SJCRH30 (cell line): ENCODE measurements at regions not wholly inside any gene's neighbourhood (a gene's known extent, or its start where the extent isn't known, plus 50 kb on each side); places are given as distances from the start of the nearest gene placed in this dataset.

Source experiments
- DNase-seq, 2 experiments: peaks; one replicate each; pipeline ENCODE4 v3.0.0-alpha.2; 2015 to 2020
- H3K27ac ChIP-seq: fragments of 250-450 bp; sonication (Bioruptor Pico); 2 replicates; pipeline ENCODE4 v1.5.1; 2020; ENCODE audit warnings: mild to moderate bottlenecking, moderate library complexity
- H3K27me3 ChIP-seq: fragments of 250-450 bp; sonication (Bioruptor Pico); 2 replicates; pipeline ENCODE4 v1.5.1; 2020; ENCODE audit warnings: mild to moderate bottlenecking, moderate library complexity
- H3K36me3 ChIP-seq: fragments of 250-450 bp; sonication (Bioruptor Pico); 2 replicates; pipeline ENCODE4 v1.5.1; 2020; ENCODE audit warnings: mild to moderate bottlenecking, moderate library complexity
- H3K4me1 ChIP-seq: fragments of 250-450 bp; sonication (Bioruptor Pico); 2 replicates; pipeline ENCODE4 v1.5.1; 2020; ENCODE audit warnings: mild to moderate bottlenecking, moderate library complexity
- H3K4me3 ChIP-seq: fragments of 250-450 bp; sonication (Bioruptor Pico); 2 replicates; pipeline ENCODE4 v1.5.1; 2020; ENCODE audit warnings: mild to moderate bottlenecking, moderate library complexity
- H3K9me3 ChIP-seq: fragments of 250-450 bp; sonication (Bioruptor Pico); replicated peaks from 2 replicates; pipeline ENCODE4 v1.5.1; 2020; ENCODE audit warnings: mild to moderate bottlenecking, moderate library complexity

DNA sequence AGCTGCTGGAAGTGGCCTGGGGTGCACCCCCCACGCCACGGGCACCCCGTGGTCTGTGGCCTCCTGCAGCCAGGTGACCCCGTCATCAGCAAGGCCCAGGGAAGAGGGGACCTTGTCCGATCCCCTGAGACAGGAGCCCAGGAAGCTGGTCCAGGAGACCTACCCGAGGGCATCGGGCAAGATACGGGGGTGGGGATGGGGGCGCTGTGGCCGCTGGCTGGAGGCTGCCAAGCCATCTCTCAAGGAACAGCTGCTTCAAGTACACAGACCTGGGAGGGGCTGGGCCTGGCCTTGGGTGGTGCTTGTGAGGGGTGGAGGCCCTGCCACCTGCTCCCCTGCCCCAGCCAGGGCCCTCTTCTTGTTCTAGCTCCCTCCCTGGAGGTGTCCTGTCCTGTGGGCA lies 1272.1 kb downstream of the BRD1 start:
- DNase-seq = peak in 1 of 2 experiments; percentile 24
- no peaks in the 10 kb centered on the region for H3K4me1 ChIP-seq
- H3K27me3 ChIP-seq = peaks cover 35% of the 10 kb centered on the region
- no peaks in the 10 kb centered on the region for H3K9me3 ChIP-seq
- H3K4me3 ChIP-seq = no peak overlapping the region
- no peaks in the 10 kb centered on the region for H3K36me3 ChIP-seq
- H3K27ac ChIP-seq = no peak overlapping the region

DNA sequence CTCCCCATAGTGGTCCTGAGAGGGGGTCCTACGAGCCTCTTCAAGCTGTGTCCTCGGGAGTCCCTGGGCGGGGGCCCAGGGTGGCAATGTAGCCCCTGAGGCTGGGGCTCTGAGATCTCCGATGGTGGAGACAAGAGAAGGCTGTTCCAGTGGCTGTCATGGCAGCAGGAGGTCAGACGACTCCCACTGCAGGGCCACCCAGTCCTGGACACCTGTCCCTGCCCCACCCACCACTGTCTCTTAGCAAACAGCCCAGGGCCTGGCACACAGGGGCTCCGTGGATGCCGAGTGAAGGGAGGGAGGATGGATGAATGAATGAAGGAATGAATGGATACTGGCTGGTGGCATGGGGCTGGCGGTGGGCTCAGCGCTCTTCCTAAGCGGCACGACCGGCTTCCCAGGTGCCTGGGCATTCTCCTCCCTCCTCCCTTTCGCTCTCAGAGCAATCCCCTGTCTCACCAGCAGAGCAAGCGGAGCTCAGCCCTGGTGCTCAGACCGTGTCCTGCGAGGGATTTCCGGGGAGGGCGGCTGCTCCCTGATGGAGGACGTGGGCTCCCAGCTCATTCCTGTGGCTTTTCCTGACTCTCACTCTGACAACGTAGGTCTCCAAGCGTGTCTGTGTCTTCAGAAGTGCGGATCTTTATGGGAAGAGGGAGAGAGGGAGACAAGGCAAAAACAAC lies 1272.6 kb downstream of the BRD1 start:
- Histone ChIP-seq H3K36me3 (no peaks in the 10 kb centered on the region), H3K4me3 (no peak overlapping the region), H3K9me3 (no peaks in the 10 kb centered on the region), H3K27ac (no peak overlapping the region), H3K27me3 (peaks cover 38% of the 10 kb centered on the region), H3K4me1 (no peaks in the 10 kb centered on the region)
- DNase-seq = peak in 1 of 2 experiments; percentile 39

DNA sequence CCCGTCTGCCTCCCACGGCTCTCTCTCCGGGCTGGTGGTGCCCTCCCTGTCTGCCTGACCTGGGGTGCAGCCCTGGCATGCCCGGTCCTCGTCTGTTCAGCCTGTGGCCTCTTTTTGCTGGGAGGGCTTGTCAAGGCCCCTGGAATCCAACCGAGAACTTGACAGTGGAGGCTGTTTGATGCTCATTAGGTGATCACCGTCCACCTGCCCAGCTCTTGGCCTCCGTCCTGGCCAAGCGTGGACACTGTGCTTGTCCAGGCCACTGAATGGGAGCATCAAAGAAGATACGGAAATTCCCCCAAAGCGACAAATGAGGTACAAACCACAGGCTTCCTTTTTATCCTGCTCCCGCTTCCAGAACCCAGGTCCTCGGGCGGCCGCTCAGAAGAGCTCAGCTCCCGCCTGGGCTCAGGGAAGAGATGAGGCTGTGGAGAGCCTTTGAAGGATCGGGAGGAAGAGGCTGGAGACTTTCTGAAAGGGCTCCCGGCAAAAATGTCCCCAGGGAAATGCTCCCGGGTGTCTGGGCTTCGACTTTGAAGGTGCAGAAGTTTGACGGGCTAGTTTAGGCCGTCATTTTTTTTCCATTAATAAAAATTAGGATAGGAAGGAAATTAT lies 1273.9 kb downstream of the BRD1 start:
- H3K27ac ChIP-seq = no peak overlapping the region
- H3K9me3 ChIP-seq = no peaks in the 10 kb centered on the region
- H3K4me1 ChIP-seq = no peaks in the 10 kb centered on the region
- H3K36me3 ChIP-seq = no peaks in the 10 kb centered on the region
- peaks cover 41% of the 10 kb centered on the region for H3K27me3 ChIP-seq
- H3K4me3 ChIP-seq = no peak overlapping the region
- DNase-seq = no peak

DNA sequence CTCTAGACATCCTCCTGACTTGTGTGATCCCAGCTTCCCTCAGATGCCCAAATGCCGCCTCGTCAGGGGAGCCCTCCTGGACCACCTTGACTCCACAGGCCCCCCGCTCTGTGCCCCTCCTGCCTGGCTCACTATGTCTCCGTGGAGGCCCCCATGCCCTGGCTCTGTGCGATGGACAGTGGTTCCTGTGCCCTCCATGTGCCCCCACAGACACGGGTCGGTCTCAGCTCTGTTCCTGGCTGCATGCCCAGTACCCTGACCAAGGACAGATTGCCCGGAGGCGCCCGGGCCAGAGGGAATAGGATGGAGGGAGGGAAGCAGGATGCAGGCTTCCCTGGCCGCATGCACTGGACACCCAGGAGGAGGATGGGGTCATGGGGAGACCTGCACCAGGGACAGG lies 1274.6 kb downstream of the BRD1 start:
- no peak for DNase-seq

GRCh38 chr22:48551716-48552268 lies 1275.9 kb downstream of the BRD1 start:
- Histone ChIP-seq H3K4me3 (no peak overlapping the region), H3K27me3 (peaks cover 44% of the 10 kb centered on the region), H3K4me1 (no peaks in the 10 kb centered on the region), H3K36me3 (no peaks in the 10 kb centered on the region), H3K27ac (no peak overlapping the region), H3K9me3 (no peaks in the 10 kb centered on the region)
- DNase-seq = no peak

More for the DNA sequence above, 1274.6 kb downstream of the BRD1 start:
- H3K27ac ChIP-seq = no peak overlapping the region
- H3K36me3 ChIP-seq = no peaks in the 10 kb centered on the region
- H3K4me3 ChIP-seq = no peak overlapping the region
- no peaks in the 10 kb centered on the region for H3K9me3 ChIP-seq
- peaks cover 44% of the 10 kb centered on the region for H3K27me3 ChIP-seq
- no peaks in the 10 kb centered on the region for H3K4me1 ChIP-seq

DNA sequence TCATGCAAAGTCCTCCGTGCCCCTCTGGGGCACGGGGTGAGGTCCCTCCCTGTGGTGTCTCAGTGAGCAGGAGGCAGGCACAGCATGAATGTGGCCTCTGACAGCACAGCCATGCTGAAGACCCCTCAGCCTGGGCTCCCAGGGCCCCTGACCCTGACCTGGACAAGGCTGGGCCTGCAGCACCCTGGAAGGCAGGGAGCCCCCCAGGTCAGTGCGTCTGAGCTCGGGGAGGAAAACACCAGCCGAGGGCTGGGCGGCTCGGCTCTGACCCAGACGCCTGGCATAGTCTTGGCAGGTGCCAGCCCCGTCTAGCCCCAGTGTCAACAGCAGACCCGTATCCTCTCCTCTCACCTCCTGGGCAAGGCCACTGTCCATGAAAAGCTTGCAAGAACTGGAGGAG lies 1276.6 kb downstream of the BRD1 start:
- no peak for DNase-seq
- Histone ChIP-seq H3K9me3 (no peaks in the 10 kb centered on the region), H3K4me3 (no peak overlapping the region), H3K36me3 (no peaks in the 10 kb centered on the region), H3K27me3 (peaks cover 44% of the 10 kb centered on the region), H3K27ac (no peak overlapping the region), H3K4me1 (no peaks in the 10 kb centered on the region)

DNA sequence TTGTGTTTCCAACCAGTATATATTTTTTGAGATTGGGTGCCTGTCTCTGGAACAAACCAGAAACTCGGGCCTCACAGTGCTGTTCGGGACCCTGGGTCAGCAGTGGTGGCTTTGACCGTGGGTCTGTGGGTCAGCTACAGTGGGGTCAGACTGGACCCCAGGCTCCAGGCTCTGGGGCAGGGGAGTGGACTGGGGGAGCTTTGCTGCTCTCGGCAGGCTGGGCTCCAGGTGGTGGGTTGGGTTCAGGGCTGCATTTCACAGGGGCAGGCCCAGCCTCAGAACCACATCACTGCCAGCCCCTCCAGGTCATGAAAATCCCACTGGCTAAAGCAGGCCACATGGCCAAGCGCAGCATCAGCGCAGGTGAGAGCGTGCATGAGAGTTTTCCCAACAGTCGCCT lies 1279.3 kb downstream of the BRD1 start:
- Histone ChIP-seq H3K27ac (no peak overlapping the region), H3K9me3 (no peaks in the 10 kb centered on the region), H3K4me1 (no peaks in the 10 kb centered on the region), H3K4me3 (no peak overlapping the region), H3K27me3 (peaks cover 28% of the 10 kb centered on the region), H3K36me3 (no peaks in the 10 kb centered on the region)
- DNase-seq = no peak

DNA sequence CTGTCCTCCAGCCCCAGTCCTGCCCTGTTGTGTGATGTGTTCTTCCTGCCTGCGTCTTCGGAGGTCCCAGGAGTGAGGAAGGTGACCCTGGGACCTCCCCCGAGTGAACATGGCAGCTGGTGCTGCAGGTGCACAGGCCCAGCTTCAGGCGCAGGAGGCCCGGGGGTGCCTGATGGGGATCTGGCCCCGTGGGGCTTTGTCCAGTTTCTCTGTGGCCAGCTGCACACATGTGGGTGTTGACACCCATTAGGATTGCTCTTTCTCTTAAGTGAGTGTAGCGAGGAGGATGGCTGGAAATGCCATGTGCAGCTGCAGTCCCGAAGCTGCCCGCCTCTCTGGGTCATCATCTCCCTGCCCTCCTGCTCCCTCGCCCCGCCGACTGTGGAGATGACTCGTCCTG lies 1279.7 kb downstream of the BRD1 start:
- Histone ChIP-seq H3K9me3 (no peaks in the 10 kb centered on the region), H3K27me3 (peaks cover 23% of the 10 kb centered on the region; the same call in 1 of the 2 replicates), H3K36me3 (no peaks in the 10 kb centered on the region)

DNA sequence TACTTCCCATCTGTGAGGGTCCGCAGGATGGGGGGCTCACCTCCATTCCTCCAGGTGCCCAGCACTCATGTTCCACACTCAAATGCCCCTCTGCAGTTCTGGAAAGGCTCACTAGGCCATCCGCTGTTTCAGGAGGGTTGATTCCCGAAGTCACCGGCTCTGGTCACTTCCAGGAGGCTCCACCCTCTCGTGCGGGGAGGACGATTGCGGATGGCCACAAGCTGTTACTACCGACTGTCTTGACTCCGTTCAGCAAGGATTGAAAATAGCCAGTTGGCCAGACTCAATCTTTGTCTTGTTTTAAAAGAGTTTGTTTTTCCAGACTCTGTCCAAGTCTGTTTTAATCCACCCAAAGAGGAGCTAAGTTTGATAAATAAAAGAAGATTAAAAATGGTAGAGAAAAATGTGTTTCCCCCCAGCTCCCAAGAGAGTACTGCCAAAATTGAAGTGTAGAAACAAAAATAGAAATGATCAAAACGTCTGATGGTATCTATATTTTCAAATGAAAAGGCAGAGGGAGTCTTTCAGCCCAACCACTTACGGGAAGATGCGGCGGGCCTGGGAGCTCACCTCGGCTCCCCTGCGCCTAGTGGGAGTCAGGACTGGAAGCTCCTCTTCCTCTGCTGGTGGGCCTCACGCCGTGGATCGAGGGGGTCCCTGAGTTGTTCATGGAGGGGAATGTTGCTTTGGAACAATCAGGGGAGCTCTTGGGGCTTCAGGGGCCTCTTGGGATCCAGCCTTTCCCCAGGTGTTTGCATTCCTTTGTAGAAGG lies 1280.8 kb downstream of the BRD1 start:
- DNase-seq = no peak
- no peaks in the 10 kb centered on the region for H3K9me3 ChIP-seq
- H3K4me3 ChIP-seq = no peak overlapping the region
- no peaks in the 10 kb centered on the region for H3K4me1 ChIP-seq
- H3K36me3 ChIP-seq = no peaks in the 10 kb centered on the region
- peaks cover 12% of the 10 kb centered on the region; the same call in 1 of the 2 replicates for H3K27me3 ChIP-seq
- H3K27ac ChIP-seq = no peak overlapping the region

More for the DNA sequence above, 1279.7 kb downstream of the BRD1 start:
- H3K4me3 ChIP-seq = no peak overlapping the region
- no peaks in the 10 kb centered on the region for H3K4me1 ChIP-seq
- DNase-seq = no peak
- H3K27ac ChIP-seq = no peak overlapping the region

DNA sequence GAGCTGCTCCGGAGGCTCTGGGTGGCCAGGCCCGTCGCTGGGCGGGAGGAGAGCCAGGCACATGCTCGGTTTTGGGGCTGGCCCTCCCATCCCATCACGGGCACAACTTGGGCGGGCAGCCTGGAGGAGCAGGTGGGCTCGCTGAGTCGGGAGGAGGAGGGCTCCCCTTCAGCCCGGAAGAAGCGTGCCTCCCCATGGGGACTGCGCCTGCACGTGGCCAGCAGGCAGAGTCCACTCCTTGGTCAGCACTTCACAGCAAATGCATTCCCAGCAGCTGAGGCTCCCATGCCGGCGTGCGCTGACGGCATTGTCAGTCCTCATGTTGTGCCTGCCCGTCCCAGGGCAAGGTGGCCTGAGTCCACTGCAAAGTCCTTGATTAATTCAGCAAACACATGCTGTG lies 1281.7 kb downstream of the BRD1 start:
- no peaks in the 10 kb centered on the region for H3K36me3 ChIP-seq
- no peak for DNase-seq
- no peaks in the 10 kb centered on the region for H3K4me1 ChIP-seq
- H3K9me3 ChIP-seq = no peaks in the 10 kb centered on the region
- H3K27me3 ChIP-seq = peaks cover 12% of the 10 kb centered on the region
- H3K27ac ChIP-seq = no peak overlapping the region
- H3K4me3 ChIP-seq = no peak overlapping the region

DNA sequence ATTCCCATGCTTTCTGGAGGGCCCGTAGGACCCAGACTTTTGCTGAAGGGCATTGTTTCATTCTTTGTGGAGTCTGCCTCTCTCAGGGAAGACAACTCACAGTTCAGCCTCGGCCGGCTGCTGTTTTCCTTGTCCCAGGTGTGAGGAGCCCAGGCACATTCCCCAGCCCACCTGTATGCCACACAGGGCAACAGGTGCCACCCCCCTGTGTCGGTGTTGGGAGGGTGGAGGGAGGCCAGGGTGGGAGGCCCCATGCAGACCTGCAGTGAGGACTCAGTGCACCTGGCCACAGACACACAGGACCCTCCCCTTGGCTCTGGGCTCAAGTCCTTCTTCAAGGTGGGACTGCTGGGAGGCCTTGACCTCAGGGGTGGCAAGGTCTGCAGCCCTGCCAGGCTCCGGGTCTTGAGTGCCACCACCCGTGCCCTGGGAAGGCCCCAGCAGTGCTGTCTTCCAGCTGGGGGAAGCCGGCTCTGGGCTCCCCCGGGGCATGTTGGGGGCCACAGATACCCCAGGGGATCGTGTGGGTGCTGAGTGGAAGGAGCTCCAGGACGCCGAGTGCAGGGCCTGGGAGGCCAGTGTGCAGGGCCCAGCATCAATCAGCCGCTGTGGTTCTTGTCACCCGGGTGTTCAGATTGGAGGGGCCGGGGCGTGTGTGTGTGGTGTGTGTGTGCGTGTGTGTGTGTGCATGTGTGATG lies 1286.1 kb downstream of the BRD1 start:
- no peak overlapping the region for H3K27ac ChIP-seq
- no peak overlapping the region for H3K4me3 ChIP-seq
- no peaks in the 10 kb centered on the region for H3K9me3 ChIP-seq
- peaks cover 23% of the 10 kb centered on the region for H3K27me3 ChIP-seq
- H3K36me3 ChIP-seq = no peaks in the 10 kb centered on the region
- DNase-seq = no peak
- H3K4me1 ChIP-seq = no peaks in the 10 kb centered on the region

DNA sequence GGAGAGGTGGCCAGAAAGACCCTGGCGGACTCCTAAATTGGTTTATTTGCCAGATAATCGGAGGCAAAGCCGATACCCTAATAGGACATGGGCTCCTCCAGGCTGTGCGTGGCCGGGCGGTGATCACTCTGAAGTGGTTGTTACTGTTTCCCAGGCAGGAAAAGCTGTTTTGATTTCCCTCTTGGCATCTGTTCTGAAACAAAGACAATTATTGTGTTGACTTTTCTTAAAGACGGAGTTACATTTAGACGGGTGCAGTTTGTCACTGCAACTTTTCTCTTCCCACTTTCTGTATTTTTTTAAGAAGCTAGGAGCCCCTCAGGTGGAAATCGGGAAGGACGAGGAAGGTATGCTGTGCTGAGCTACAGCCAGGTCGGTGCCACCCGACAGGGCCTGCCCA lies 1288.4 kb downstream of the BRD1 start:
- Histone ChIP-seq H3K36me3 (no peaks in the 10 kb centered on the region), H3K27me3 (peaks cover 23% of the 10 kb centered on the region), H3K27ac (no peak overlapping the region), H3K9me3 (no peaks in the 10 kb centered on the region), H3K4me1 (no peaks in the 10 kb centered on the region), H3K4me3 (no peak overlapping the region)
- DNase-seq = no peak

GRCh38 chr22:48538291-48538820 lies 1289.3 kb downstream of the BRD1 start:
- Histone ChIP-seq H3K4me1 (no peaks in the 10 kb centered on the region), H3K27ac (no peak overlapping the region), H3K36me3 (no peaks in the 10 kb centered on the region), H3K9me3 (no peaks in the 10 kb centered on the region), H3K4me3 (no peak overlapping the region), H3K27me3 (peaks cover 31% of the 10 kb centered on the region)
- DNase-seq = no peak

- Histone ChIP-seq H3K9me3 (no peaks in the 10 kb centered on the region), H3K36me3 (no peaks in the 10 kb centered on the region), H3K27me3 (peaks cover 39% of the 10 kb centered on the region), H3K4me3 (no peak overlapping the region), H3K27ac (no peak overlapping the region), H3K4me1 (no peaks in the 10 kb centered on the region)
- no peak for DNase-seq
These were observed 1290.4 kb downstream of the BRD1 start for GRCh38 chr22:48537343-48537680.
